ENCODE measurements at regions not wholly inside any gene's neighbourhood (a gene's known extent, or its start where the extent isn't known, plus 50 kb on each side); places are given as distances from the start of the nearest gene placed in this dataset.

DNA sequence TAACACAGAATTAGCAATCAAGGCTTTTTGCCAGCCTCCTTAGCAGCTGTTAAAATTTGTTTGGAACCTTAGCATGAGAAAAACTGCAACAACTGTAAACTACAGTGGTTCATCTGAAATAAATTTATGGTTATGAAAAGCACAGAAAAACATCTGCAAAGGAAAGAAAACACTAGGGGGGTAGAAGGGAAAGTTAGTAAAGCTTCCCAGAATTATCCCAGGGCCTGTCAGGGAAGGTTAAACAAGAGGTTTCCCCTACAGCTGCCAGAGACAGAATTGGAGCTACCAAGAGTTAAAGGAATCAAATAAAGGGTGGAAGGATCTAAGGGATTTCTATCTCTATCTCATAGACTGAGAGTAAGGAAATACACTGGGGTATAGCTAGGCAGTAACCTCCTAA is 234.7 kb upstream of the DIAPH2 start:
- TF ChIP-seq EZH2 (IDR thresholded peaks at IDR 0.05) = no peak
- TF ChIP-seq POLR2AphosphoS5 (IDR thresholded peaks at IDR 0.05; ENCODE audit: borderline replicate concordance, low read depth, low read length) = no peak
